Brain microvascular endothelial cell (primary cell): ENCODE measurements at regions not wholly inside any gene's neighbourhood (a gene's known extent, or its start where the extent isn't known, plus 50 kb on each side); places are given as distances from the start of the nearest gene placed in this dataset.

Source experiments
- DNase-seq: peaks from one replicate; pipeline ENCODE4 v3.0.0-alpha.2; 2020
- H3K27ac ChIP-seq: fragments of 250-450 bp; sonication (Bioruptor Pico); 2 replicates; pipeline ENCODE4 v1.5.1; 2020; ENCODE audit warnings: mild to moderate bottlenecking, moderate library complexity
- H3K27me3 ChIP-seq: fragments of 250-450 bp; sonication (Bioruptor Pico); replicated peaks from 2 replicates; pipeline ENCODE4 v1.5.1; 2020; ENCODE audit warnings: mild to moderate bottlenecking
- H3K36me3 ChIP-seq: fragments of 250-450 bp; sonication (Bioruptor Pico); replicated peaks from 2 replicates; pipeline ENCODE4 v1.5.1; 2020; ENCODE audit warnings: mild to moderate bottlenecking
- H3K4me3 ChIP-seq: 2 replicates; pipeline ENCODE4 v1.5.1; 2011; ENCODE audit warnings: low read depth, mild to moderate bottlenecking, control low read depth, low read length, moderate library complexity
- CTCF ChIP-seq: IDR thresholded peaks from 2 replicates; pipeline ENCODE4 v1.5.1; 2011; ENCODE audit warnings: low read depth, mild to moderate bottlenecking, moderate library complexity, low read length, control low read depth, inconsistent platforms; ENCODE audit errors: missing control alignments
- in situ Hi-C: cut with HindIII; loops from 2 replicates; pipeline ENCODE4 v1.10.0; 2017; ENCODE audit warnings: low sequenced_read_pairs, low pct_ligation_motif_present

- DNase-seq = no peak
- no peak overlapping the region for H3K4me3 ChIP-seq
- no peak for TF ChIP-seq CTCF
- H3K27ac ChIP-seq = no peak overlapping the region
- no peaks in the 10 kb centered on the region for H3K27me3 ChIP-seq
- in situ Hi-C loops = no loop called here
- no peaks in the 10 kb centered on the region for H3K36me3 ChIP-seq
Measured at GRCh38 chr7:55314967-55315366, 50.2 kb upstream of the LANCL2 start.
